HG03097 (cell line): ENCODE measurements at regions not wholly inside any gene's neighbourhood (a gene's known extent, or its start where the extent isn't known, plus 50 kb on each side); places are given as distances from the start of the nearest gene placed in this dataset.
"Not testable (repeated sequence)": the region's sequence is repeated elsewhere in the genome, so short reads cannot be mapped to it uniquely, and the experiment has no call there.

Experiments used
- ATAC-seq: cut with Tn5 transposase; IDR thresholded peaks from one replicate; pipeline ENCODE4 v1.9.1; 2021; ENCODE audit not compliant: unreplicated experiment, low FRiP score

DNA sequence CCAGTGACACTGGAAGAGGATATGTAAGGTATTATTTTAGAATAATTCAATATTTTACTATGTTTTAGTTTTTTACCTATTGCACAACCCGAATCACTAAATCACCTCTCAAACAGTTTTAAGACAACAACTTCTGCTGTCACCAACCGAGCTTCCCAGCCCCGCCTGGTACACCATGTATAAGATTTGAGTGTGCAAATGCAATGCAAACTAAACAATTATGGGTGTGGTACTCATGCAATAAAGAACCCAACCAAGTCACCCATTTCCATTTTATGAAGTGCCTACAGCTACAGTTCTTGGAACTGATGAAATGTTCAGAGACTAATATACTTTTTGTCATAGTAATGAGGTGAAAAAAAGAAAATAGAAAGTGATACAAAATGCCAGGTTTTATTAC, 256.2 kb downstream of the TAFA4 start:
- no peak for ATAC-seq

GRCh38 chr3:68667346-68667745, 265.0 kb downstream of the TAFA4 start:
- ATAC-seq, result no peak

GRCh38 chr3:68666429-68667136, 265.8 kb downstream of the TAFA4 start:
- no peak for ATAC-seq

- no peak for ATAC-seq
Observed at GRCh38 chr3:68664276-68664675, 268.1 kb downstream of the TAFA4 start.

DNA sequence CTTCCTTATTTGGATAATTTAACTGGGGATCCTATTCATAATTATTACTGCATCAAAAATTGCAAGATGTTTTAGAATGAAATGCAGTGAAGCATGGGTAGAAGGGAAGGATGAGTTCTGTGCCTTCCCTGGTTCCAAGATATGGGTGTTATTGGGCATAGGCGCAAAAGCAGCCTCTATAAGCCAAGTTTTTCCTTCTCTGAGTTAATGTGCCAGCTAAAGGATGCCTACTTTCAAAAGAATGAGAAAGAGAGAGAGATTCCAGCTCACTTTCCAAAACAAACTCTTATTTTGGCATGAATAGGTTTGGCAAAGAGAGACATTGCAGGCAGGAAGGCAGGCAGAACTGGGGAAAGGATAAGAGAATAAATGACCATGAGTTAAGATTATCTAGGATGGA, 270.2 kb downstream of the TAFA4 start:
- ATAC-seq, result no peak

DNA sequence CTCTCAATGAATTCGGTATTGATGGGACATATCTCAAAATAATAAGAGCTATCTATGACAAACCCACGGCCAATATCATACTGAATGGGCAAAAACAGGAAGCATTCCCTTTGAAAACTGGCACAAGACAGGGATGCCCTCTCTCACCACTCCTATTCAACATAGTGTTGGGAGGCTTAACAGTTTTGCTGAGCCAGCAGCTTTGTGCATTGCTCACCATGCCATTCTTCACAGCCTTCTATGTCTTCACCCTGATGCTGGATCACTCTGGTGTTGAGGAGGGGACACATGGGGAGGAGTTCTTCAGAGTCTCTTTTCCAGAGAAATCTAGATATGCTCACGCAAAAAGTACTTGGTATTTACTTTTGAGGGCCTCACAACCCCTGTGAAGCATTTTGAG, 281.7 kb downstream of the TAFA4 start:
- ATAC-seq, result not testable (repeated sequence)

- ATAC-seq, result no peak
Observed at GRCh38 chr3:68648494-68648893, 283.9 kb downstream of the TAFA4 start.

- no peak for ATAC-seq
Observed at GRCh38 chr3:68631850-68632545, 300.3 kb downstream of the TAFA4 start.

- no peak for ATAC-seq
Observed at GRCh38 chr3:68620211-68620610, 312.1 kb downstream of the TAFA4 start.

DNA sequence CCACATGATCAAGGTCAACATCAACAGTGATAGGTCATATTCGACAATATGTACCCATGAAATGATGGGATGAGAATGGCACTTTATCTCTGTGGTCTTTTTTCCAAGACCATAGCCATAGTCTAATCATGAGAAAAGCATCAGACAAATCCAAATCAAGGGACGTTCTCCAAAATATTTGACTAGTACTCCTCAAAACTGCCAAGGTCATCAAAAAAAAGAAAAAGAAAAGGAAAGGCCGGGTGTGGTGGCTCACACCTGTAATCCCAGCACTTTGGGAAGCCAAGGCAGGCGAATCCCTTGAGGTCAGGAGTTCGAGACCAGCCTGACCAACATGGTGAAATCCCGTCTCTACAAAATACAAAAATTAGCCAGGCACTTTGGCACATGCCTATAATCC, 318.3 kb downstream of the TAFA4 start:
- no peak for ATAC-seq

DNA sequence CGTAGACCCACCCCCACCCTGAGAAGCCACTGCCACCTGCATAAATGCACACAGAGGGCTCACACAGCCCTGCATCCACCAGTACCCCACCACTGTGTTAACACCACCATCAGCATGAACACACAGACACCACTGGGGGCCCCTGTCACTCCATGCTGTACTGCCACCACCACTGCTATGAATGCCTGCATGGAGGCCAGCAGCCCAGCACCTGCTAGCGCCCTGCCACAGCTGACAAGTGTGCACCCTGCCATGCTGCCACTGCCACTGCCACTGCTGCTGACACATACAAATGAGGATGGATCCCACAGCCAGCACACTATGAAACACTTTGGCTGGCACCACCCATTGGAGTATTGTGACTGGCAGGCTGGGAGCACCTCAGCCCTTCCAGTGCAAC, 361.0 kb downstream of the TAFA4 start:
- ATAC-seq, result no peak

GRCh38 chr3:68560728-68561127, 371.6 kb downstream of the TAFA4 start:
- ATAC-seq, result no peak

DNA sequence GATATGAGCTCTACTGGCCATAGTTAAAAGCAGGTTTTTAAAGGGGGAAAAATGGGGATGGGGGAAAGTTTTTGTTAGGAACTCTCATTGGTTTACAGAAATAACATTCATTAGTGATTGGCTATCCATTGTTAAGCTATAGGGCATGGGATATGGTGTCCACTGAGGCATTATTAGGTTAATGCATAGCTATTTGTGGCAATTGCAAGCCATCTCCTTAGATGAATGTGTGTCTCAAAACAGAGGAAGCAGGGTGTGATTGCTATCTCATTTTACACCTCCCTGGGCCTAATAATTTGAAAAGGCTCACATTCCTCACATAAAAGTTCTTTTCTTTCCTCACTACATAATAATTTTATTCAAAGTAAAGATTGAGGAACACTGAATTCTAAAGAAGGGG, 396.6 kb downstream of the TAFA4 start:
- ATAC-seq, result no peak

- no peak for ATAC-seq
Observed at GRCh38 chr3:68523330-68523729, 409.0 kb downstream of the TAFA4 start.

GRCh38 chr3:68515237-68515636, 417.1 kb downstream of the TAFA4 start:
- no peak for ATAC-seq

GRCh38 chr3:68504201-68504600, 428.1 kb downstream of the TAFA4 start:
- ATAC-seq, result no peak

DNA sequence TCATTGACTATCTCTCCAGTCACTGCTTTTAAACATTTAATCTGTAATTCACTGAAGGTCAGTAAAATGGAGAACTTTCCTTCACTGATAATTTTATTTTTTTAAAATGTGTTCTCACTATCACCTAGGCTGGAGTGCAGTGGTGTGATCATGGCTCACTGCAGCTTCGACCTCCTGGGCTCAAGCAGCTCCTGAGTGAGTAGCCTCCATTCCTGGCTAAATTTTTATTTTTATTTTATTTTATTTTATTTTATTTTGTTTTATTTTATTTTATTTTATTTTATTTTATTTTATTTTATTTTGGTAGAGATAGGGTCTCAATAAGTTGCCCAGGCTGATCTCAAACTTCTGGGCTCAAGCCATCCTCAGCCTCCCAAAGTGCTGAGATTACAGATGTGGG, 446.5 kb downstream of the TAFA4 start:
- ATAC-seq, result not testable (repeated sequence)

DNA sequence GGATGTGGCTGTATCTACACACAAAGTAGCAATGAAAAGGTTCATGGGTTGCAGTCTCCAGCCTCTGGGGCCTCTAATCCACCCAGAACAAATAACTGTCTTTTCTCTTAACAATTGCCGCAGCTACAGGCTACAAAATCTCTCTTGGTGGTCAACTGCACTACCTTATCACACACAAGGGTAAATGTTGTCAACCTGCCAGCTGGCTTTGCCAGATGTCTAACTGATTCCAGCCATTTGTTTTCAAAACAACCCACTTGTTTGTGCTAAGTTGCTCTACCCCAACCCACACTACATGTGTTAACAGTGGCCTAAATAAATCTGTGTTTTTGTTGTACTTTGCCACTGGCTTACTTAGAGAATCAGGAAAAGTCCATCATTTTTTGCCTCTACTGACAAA, 447.3 kb downstream of the TAFA4 start:
- no peak for ATAC-seq

DNA sequence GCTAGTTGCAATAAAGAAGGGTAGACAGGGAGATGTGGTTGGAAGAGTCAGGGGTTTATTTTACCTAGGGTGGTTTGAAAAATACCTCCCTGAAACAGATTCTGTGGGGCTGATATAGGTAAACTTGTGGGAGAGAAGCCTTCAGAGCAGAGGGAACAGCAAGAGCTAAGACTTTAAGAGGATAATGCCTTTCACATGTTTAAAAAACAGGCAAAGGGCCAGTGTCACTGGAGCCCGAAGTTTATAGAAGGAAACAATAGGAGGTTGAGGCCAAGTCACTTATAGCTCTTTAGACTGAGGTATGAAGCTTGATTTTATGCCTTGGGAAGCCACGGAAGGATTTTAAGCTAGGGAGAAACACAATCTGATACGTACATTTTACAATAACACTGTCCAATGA, 448.7 kb downstream of the TAFA4 start:
- ATAC-seq, result no peak

DNA sequence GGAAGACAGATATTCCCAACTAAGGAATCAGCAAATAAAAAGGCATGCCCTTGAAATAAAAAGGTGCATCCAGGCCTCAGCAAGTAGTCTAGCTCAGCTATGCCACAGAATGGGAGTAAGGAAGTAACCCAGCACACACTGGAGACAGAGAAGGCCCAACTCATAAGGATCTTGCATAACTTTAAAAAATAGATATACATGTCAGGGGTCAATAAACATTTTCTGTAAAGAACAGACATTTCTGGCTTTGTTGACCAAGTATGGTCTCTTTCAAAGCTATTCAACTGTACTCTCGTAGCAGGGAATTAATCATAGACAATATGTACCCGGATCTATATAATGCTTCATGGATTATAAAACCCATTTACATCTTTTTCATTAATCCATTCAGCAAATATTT, 449.3 kb downstream of the TAFA4 start:
- ATAC-seq, result no peak

DNA sequence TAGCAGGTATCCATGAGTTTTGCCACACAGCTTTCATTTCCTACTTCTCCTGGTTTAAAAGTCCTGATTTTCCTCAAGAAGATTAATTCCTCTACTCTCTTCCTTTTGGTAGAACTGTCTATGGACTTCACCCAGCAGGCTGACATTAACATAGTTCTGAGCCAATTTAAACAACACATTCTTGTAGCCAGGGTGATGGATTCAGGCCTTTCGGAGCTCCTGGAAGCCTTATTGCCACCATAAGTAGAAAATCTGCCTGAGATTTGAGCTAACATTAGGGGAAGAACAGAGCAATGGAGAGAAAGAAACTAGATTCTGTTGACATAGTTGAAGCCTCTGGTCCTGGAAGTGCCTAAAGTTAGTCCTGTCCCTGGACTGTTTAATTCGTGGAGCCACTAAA, 449.8 kb downstream of the TAFA4 start:
- no peak for ATAC-seq

GRCh38 chr3:68479779-68480178, 452.6 kb downstream of the TAFA4 start:
- no peak for ATAC-seq
